Ammon's horn (tissue), 1 donor: ENCODE measurements at regions not wholly inside any gene's neighbourhood (a gene's known extent, or its start where the extent isn't known, plus 50 kb on each side); places are given as distances from the start of the nearest gene placed in this dataset.
A peak's percentile ranks its signal among the peaks of the same experiment; 100 is the strongest.

ENCODE experiments used
- DNase-seq: peaks from one replicate; pipeline ENCODE4 v3.0.0-alpha.2; 2016; ENCODE audit warnings: low spot score

GRCh38 chr11:42593441-42593840 lies 718.4 kb upstream of the API5 start:
- DNase-seq, result no peak

- DNase-seq, result no peak
Observed at GRCh38 chr11:42595876-42596275, 715.9 kb upstream of the API5 start.

- peak; percentile 23 for DNase-seq
Observed at GRCh38 chr11:42596576-42597145, 715.1 kb upstream of the API5 start.

- no peak for DNase-seq
Observed at GRCh38 chr11:42598341-42598740, 713.5 kb upstream of the API5 start.

GRCh38 chr11:42620796-42621195 lies 691.0 kb upstream of the API5 start:
- DNase-seq, result no peak

GRCh38 chr11:42625757-42626665 lies 685.8 kb upstream of the API5 start:
- no peak for DNase-seq

- DNase-seq, result peak; percentile 74
Observed at GRCh38 chr11:42631220-42631843, 680.5 kb upstream of the API5 start.

GRCh38 chr11:42646959-42647358 lies 664.8 kb upstream of the API5 start:
- DNase-seq, result no peak

- DNase-seq, result no peak
Observed at GRCh38 chr11:42647993-42648392, 663.8 kb upstream of the API5 start.

GRCh38 chr11:42651621-42652020 lies 660.2 kb upstream of the API5 start:
- no peak for DNase-seq

- DNase-seq, result peak; percentile 73
Observed at GRCh38 chr11:42657169-42657568, 654.6 kb upstream of the API5 start.

GRCh38 chr11:42661942-42662341 lies 649.9 kb upstream of the API5 start:
- DNase-seq, result no peak

GRCh38 chr11:42669248-42669976 lies 642.4 kb upstream of the API5 start:
- DNase-seq, result no peak

GRCh38 chr11:42674436-42674835 lies 637.4 kb upstream of the API5 start:
- DNase-seq, result peak; percentile 3

- no peak for DNase-seq
Observed at GRCh38 chr11:42707541-42707940, 604.3 kb upstream of the API5 start.

- peak; percentile 67 for DNase-seq
Observed at GRCh38 chr11:42709216-42709615, 602.6 kb upstream of the API5 start.

- no peak for DNase-seq
Observed at GRCh38 chr11:42713279-42713678, 598.5 kb upstream of the API5 start.

- no peak for DNase-seq
Observed at GRCh38 chr11:42713753-42714152, 598.0 kb upstream of the API5 start.

GRCh38 chr11:42720716-42721563 lies 590.9 kb upstream of the API5 start:
- DNase-seq, result no peak

GRCh38 chr11:42727879-42728278 lies 583.9 kb upstream of the API5 start:
- no peak for DNase-seq

GRCh38 chr11:42762348-42762747 lies 549.4 kb upstream of the API5 start:
- no peak for DNase-seq
